HEK293 (cell line): ENCODE measurements at regions not wholly inside any gene's neighbourhood (a gene's known extent, or its start where the extent isn't known, plus 50 kb on each side); places are given as distances from the start of the nearest gene placed in this dataset.
"Not testable (repeated sequence)": the region's sequence is repeated elsewhere in the genome, so short reads cannot be mapped to it uniquely, and the experiment has no call there.

Experiments
- SP2 ChIP-seq: fragments of 450-650 bp; formaldehyde crosslinking; IDR thresholded peaks from 2 replicates; pipeline ENCODE4 v1.5.1; 2016; ENCODE audit warnings: missing biosample characterization, missing genetic modification characterization
- ZFP69B ChIP-seq: fragments of 450-650 bp; formaldehyde crosslinking; IDR thresholded peaks from 2 replicates; pipeline ENCODE4 v1.5.1; 2016; ENCODE audit warnings: missing biosample characterization, missing genetic modification characterization
- ZNF184 ChIP-seq: fragments of 450-650 bp; IDR thresholded peaks from 2 replicates; pipeline ENCODE4 v1.5.1; 2018; ENCODE audit warnings: missing biosample characterization, mild to moderate bottlenecking, missing genetic modification characterization
- ZNF350 ChIP-seq: fragments of 450-650 bp; formaldehyde crosslinking; IDR thresholded peaks from 2 replicates; pipeline ENCODE4 v1.5.0; 2017; ENCODE audit warnings: missing biosample characterization, mild to moderate bottlenecking, missing genetic modification characterization
- ZNF354C ChIP-seq: fragments of 450-650 bp; formaldehyde crosslinking; IDR thresholded peaks from 2 replicates; pipeline ENCODE4 v1.5.1; 2016; ENCODE audit warnings: missing biosample characterization, missing genetic modification characterization, low read depth, borderline replicate concordance
- ZNF514 ChIP-seq: fragments of 450-650 bp; formaldehyde crosslinking; IDR thresholded peaks from 2 replicates; pipeline ENCODE4 v1.5.1; 2016; ENCODE audit warnings: missing biosample characterization, missing genetic modification characterization
- ZNF600 ChIP-seq: fragments of 450-650 bp; formaldehyde crosslinking; IDR thresholded peaks from 2 replicates; pipeline ENCODE4 v1.5.1; 2016; ENCODE audit warnings: missing biosample characterization, missing genetic modification characterization
- ZNF677 ChIP-seq: fragments of 450-650 bp; IDR thresholded peaks from 2 replicates; pipeline ENCODE4 v1.5.0; 2018; ENCODE audit warnings: missing biosample characterization, mild to moderate bottlenecking, missing genetic modification characterization, moderate library complexity
- ZNF792 ChIP-seq: fragments of 450-650 bp; formaldehyde crosslinking; IDR thresholded peaks from 2 replicates; pipeline ENCODE4 v1.5.1; 2016; ENCODE audit warnings: missing biosample characterization, missing genetic modification characterization
- TF ChIP-seq, protein P1 (sequence below): fragments of 450-650 bp; formaldehyde crosslinking; IDR thresholded peaks from 2 replicates; pipeline ENCODE4 v1.5.1; 2016; ENCODE audit warnings: missing biosample characterization, missing genetic modification characterization
- TF ChIP-seq, protein P2 (sequence below): sonication (generic); formaldehyde crosslinking; IDR thresholded peaks from 2 replicates; pipeline ENCODE4 v1.8.1; 2022; ENCODE audit warnings: mild to moderate bottlenecking, moderate library complexity, missing genetic modification reagents

DNA sequence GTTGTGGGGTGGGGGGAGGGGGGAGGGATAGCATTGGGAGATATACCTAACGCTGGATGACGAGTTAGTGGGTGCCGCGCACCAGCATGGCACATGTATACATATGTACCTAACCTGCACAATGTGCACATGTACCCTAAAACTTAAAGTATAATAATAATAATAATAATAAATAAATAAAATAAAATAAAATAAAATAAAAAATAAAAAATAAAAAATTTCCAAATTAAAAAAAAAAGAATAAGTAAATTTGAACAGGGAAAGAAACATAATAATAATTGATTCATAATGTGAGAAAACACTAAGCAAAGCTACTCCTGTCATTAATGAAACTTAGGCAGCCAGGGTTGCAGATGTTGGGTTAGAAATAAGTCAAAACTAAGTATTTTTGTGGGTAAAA is 863.2 kb upstream of the CDH10 start:
- TF ChIP-seq, protein P1, sequence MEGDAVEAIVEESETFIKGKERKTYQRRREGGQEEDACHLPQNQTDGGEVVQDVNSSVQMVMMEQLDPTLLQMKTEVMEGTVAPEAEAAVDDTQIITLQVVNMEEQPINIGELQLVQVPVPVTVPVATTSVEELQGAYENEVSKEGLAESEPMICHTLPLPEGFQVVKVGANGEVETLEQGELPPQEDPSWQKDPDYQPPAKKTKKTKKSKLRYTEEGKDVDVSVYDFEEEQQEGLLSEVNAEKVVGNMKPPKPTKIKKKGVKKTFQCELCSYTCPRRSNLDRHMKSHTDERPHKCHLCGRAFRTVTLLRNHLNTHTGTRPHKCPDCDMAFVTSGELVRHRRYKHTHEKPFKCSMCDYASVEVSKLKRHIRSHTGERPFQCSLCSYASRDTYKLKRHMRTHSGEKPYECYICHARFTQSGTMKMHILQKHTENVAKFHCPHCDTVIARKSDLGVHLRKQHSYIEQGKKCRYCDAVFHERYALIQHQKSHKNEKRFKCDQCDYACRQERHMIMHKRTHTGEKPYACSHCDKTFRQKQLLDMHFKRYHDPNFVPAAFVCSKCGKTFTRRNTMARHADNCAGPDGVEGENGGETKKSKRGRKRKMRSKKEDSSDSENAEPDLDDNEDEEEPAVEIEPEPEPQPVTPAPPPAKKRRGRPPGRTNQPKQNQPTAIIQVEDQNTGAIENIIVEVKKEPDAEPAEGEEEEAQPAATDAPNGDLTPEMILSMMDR (tag by site-specific recombination) = not testable (repeated sequence)
- TF ChIP-seq ZNF600; ZNF792 (tag by site-specific recombination); ZNF514; ZNF677 (tag by site-specific recombination); ZFP69B; ZNF354C; ZNF184 (tag by site-specific recombination); ZNF350 (tag by site-specific recombination); SP2 (tag by site-specific recombination): not testable (repeated sequence)
- TF ChIP-seq, protein P2, sequence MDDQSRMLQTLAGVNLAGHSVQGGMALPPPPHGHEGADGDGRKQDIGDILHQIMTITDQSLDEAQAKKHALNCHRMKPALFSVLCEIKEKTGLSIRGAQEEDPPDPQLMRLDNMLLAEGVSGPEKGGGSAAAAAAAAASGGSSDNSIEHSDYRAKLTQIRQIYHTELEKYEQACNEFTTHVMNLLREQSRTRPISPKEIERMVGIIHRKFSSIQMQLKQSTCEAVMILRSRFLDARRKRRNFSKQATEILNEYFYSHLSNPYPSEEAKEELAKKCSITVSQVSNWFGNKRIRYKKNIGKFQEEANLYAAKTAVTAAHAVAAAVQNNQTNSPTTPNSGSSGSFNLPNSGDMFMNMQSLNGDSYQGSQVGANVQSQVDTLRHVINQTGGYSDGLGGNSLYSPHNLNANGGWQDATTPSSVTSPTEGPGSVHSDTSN = not testable (repeated sequence)
